Immature natural killer cell (primary cell): ENCODE measurements at regions not wholly inside any gene's neighbourhood (a gene's known extent, or its start where the extent isn't known, plus 50 kb on each side); places are given as distances from the start of the nearest gene placed in this dataset.
A peak's percentile ranks its signal among the peaks of the same experiment; 100 is the strongest.

ENCODE experiments used
- DNase-seq, 3 donors: peaks; one replicate each; pipeline ENCODE4 v3.0.0; 2022; ENCODE audit warnings: mixed read lengths in 1 of 3
- H3K27ac Mint-ChIP-seq, 6 donors: one replicate each; pipeline ENCODE4 v1.8.0; 2020; ENCODE audit warnings: mixed read lengths in 6 of 6, mild to moderate bottlenecking in 5 of 6, inconsistent platforms in 4 of 6, moderate library complexity in 3 of 6
- H3K27me3 Mint-ChIP-seq, 3 donors: one replicate each; pipeline ENCODE4 v1.8.0; 2020 to 2021; ENCODE audit warnings: low read depth in 3 of 3, mild to moderate bottlenecking in 3 of 3, mixed read lengths in 3 of 3, moderate library complexity in 3 of 3, inconsistent platforms in 1 of 3
- H3K36me3 Mint-ChIP-seq, 3 donors: one replicate each; pipeline ENCODE4 v1.8.0; 2020; ENCODE audit warnings: mixed read lengths in 3 of 3, inconsistent platforms in 2 of 3, mild to moderate bottlenecking in 2 of 3
- H3K4me1 Mint-ChIP-seq, 2 donors: one replicate each; pipeline ENCODE4 v1.8.0; 2020; ENCODE audit warnings: inconsistent platforms in 2 of 2, mild to moderate bottlenecking in 2 of 2, mixed read lengths in 2 of 2, moderate library complexity in 1 of 2
- H3K4me3 Mint-ChIP-seq, 5 donors: one replicate each; pipeline ENCODE4 v1.8.0; 2020; ENCODE audit warnings: mild to moderate bottlenecking in 5 of 5, mixed read lengths in 5 of 5, inconsistent platforms in 3 of 5, moderate library complexity in 3 of 5
- H3K9me3 Mint-ChIP-seq, 6 donors: one replicate each; pipeline ENCODE4 v1.8.0; 2020; ENCODE audit warnings: mild to moderate bottlenecking in 6 of 6, mixed read lengths in 6 of 6, inconsistent platforms in 4 of 6, moderate library complexity in 3 of 6

DNA sequence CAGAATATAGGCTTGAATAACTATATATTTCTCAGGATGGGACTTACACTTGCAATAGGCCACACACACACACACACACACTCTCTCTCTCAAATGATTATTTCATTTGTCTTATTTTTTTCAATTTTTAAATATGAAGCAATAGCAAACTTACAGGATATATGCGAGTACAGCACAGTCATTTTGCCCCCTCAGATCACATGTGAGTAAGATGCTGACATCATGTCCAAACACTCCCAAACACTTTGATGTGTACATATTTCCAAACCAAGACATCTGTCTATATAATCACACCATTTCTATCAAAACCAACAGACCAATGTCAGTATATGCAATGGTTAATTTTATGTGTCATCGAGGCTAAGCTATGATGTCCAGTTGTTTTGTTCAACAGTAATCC lies 1535.9 kb upstream of the FLRT2 start:
- no peak for DNase-seq
- H3K4me3 Mint-ChIP-seq, result no peak overlapping the region
- H3K9me3 Mint-ChIP-seq, result peaks cover 0 to 4% (median 0%) of the 10 kb centered on the region in 6 donors
- H3K36me3 Mint-ChIP-seq, result no peaks in the 10 kb centered on the region
- peaks cover 3 to 7% (median 4%) of the 10 kb centered on the region in 3 donors for H3K27me3 Mint-ChIP-seq
- H3K27ac Mint-ChIP-seq, result no peak overlapping the region
- no peaks in the 10 kb centered on the region for H3K4me1 Mint-ChIP-seq

DNA sequence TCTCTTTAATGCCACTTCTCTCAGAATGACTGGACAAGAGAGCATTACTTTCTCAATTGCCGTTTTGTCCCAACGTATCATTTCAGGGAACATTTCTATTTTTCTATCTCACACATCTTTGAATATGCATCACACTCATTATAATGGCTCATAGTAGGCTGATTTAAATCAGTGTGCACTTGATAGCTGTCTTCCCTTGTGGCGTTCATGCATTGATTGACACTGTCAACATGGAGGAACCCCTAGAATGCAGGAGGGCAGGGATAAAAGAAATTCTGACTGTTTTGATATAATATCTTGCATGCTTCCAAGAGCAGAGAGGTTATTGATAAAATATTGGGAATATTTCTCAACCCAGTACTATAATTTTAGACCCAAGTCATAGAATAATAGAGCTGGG lies 1528.9 kb upstream of the FLRT2 start:
- DNase-seq, result no peak
- peaks cover 0 to 4% (median 0%) of the 10 kb centered on the region in 3 donors for H3K36me3 Mint-ChIP-seq
- no peak overlapping the region for H3K27ac Mint-ChIP-seq
- peaks cover under 1 to 11% (median 6%) of the 10 kb centered on the region in 3 donors for H3K27me3 Mint-ChIP-seq
- no peaks in the 10 kb centered on the region for H3K9me3 Mint-ChIP-seq
- no peak overlapping the region for H3K4me3 Mint-ChIP-seq
- no peaks in the 10 kb centered on the region for H3K4me1 Mint-ChIP-seq

DNA sequence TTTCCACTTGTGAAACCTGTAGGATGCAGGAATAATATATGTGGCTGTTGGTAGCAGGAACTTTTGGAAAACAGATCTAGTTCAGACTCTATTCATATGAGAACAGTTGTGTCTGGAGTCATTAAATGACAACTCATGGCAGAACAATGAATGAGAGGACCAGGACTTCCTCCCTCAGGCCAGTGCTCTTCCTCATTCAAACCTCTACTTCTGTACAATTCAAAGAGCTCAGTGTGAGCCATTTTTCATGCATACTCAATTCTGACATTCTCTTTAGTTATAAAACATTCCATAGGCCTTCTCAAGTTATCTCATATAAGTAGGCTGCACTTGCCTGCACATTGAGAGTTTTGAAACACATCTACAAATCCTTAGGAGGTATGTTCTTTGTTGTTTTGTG lies 1526.6 kb upstream of the FLRT2 start:
- no peaks in the 10 kb centered on the region for H3K9me3 Mint-ChIP-seq
- DNase-seq, result no peak
- no peak overlapping the region for H3K4me3 Mint-ChIP-seq
- peaks cover 0 to 4% (median 0%) of the 10 kb centered on the region in 3 donors for H3K36me3 Mint-ChIP-seq
- H3K27me3 Mint-ChIP-seq, result peaks cover 0 to 7% (median 4%) of the 10 kb centered on the region in 3 donors
- no peak overlapping the region for H3K27ac Mint-ChIP-seq
- no peaks in the 10 kb centered on the region for H3K4me1 Mint-ChIP-seq

DNA sequence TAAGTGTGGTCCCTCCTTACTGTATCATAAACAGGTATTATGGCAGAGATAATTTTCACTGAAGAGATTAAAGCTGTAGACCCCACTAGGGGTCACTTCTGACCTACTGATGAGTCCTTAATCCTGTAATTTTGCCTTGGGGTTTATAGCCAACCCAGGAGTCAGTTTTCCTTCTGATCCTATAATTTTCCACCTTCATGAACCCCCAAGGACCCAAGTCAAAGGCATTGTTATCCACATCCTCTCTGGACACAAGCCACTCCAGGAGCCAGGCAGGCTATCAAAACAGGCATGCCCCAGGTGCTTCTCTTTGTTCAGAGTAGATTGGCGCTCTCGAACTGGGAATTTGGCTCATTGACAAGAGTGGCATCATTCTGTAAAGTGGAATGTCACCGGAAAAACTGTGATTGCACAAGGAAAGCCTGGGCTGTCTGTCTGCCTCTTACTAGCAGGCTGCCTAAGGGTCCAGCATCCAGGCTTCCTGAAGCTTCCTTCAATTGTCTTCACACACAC lies 1523.2 kb upstream of the FLRT2 start:
- Mint-ChIP-seq H3K9me3 (no peaks in the 10 kb centered on the region), H3K27ac (peak overlapping the region in 1 of 6 donors; percentile 33), H3K27me3 (peaks cover 0 to 4% (median 4%) of the 10 kb centered on the region in 3 donors), H3K36me3 (peaks cover 0 to 4% (median 0%) of the 10 kb centered on the region in 3 donors), H3K4me3 (no peak overlapping the region), H3K4me1 (no peaks in the 10 kb centered on the region)
- DNase-seq, result no peak

DNA sequence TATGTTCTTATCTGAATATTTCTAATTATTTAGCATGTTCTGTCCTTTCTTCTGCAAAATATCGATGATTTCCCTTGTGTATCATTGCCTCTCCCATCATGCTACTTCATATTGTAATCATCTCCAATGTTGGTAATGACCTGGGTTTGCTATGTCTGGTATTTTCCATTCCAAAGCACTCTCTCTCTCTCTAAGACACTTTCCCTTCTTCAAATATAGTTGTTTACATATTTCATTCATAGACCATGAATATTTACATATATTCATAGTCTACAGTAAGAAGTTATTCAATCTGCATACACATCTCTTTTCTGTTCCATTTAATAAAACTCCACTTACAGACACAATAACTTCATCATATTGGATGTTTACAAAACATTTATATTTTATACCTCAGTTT lies 1516.5 kb upstream of the FLRT2 start:
- Mint-ChIP-seq H3K4me3 (no peak overlapping the region), H3K27ac (no peak overlapping the region), H3K27me3 (peaks cover 0 to 3% (median 0%) of the 10 kb centered on the region in 3 donors), H3K9me3 (peaks cover 0 to 3% (median 0%) of the 10 kb centered on the region in 6 donors), H3K4me1 (no peaks in the 10 kb centered on the region), H3K36me3 (no peaks in the 10 kb centered on the region)
- DNase-seq, result no peak

DNA sequence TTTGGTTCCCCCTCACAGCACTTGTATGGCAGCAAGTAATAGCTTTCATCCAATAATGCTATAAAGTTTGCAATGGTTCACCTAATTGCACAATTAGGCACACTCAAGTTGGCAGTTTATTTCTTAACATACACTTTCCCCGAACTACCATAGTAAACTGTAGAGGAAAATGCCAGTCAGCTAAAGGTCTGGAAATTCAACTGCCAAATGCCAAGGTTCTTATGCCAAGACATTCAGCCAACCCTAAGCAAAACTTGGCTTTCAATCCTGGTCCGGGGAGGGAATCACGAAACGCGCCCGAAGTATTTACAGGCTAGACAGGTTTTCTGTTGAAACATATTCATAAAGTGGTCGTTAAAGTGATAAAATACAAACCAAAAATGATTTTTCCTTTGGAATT lies 1512.4 kb upstream of the FLRT2 start:
- Mint-ChIP-seq H3K27me3 (peaks cover 0 to 6% (median 3%) of the 10 kb centered on the region in 3 donors), H3K36me3 (peaks cover 0 to 11% (median 0%) of the 10 kb centered on the region in 3 donors), H3K4me1 (no peaks in the 10 kb centered on the region), H3K27ac (no peak overlapping the region), H3K9me3 (peaks cover 0 to 15% (median under 1%) of the 10 kb centered on the region in 6 donors), H3K4me3 (no peak overlapping the region)
- DNase-seq, result no peak

DNA sequence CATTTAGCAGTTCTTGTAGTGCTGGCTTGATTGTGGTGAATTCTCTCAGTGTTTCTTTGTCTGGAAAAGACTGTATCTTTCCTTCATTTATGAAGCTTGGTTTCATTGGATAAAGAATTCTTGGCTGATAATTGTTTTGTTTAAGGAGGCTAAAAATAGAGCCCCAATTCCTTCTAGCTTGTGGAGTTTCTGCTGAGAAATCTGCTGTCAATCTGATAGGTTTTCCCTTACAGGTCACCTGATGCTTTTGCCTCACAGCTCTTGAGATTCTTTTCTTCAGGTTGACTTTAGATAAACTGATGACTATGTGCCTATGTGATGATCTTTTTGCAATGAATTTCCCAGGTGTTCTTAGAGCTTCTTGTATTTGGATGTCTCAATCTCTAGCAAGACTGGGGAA lies 1508.5 kb upstream of the FLRT2 start:
- Mint-ChIP-seq H3K9me3 (peaks cover 0 to 16% (median 2%) of the 10 kb centered on the region in 6 donors), H3K27ac (no peak overlapping the region)

DNA sequence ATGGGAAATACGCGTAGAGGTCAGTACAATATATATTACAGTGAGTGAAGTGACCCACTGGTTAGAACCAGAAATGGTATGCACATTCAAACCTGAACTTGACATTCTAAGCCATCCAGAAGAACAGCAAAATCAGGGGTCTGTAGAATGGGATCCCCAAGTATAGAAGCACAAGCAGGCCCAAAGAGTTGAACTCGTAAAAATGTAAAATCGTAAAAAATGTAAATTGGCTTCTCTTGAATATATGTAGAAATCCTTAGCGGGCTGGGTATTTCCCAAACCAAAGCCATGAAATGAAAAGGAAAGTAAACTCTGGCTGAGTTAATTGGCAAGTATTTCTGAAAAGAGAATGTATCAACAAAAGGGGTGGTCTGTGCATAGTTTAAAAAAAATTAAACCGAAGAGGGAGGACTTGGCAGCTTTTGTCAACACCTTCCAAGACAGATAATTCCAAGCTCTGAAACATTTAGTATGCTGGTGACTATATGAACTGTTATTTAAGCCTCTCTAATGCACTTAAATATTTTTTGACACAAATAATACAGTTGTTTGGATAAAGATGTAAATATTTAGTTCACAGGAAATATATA lies 1505.6 kb upstream of the FLRT2 start:
- Mint-ChIP-seq H3K4me1 (no peaks in the 10 kb centered on the region), H3K9me3 (peaks cover 0 to 16% (median under 1%) of the 10 kb centered on the region in 6 donors), H3K27ac (no peak overlapping the region), H3K27me3 (peaks cover 0 to 8% (median 0%) of the 10 kb centered on the region in 3 donors), H3K36me3 (peaks cover 0 to 11% (median 0%) of the 10 kb centered on the region in 3 donors), H3K4me3 (no peak overlapping the region)
- no peak for DNase-seq

More for the DNA sequence above, 1508.5 kb upstream of the FLRT2 start:
- Mint-ChIP-seq H3K4me3 (no peak overlapping the region), H3K4me1 (no peaks in the 10 kb centered on the region), H3K36me3 (peaks cover 0 to 11% (median 0%) of the 10 kb centered on the region in 3 donors), H3K27me3 (peaks cover 0 to 8% (median 0%) of the 10 kb centered on the region in 3 donors)
- no peak for DNase-seq

DNA sequence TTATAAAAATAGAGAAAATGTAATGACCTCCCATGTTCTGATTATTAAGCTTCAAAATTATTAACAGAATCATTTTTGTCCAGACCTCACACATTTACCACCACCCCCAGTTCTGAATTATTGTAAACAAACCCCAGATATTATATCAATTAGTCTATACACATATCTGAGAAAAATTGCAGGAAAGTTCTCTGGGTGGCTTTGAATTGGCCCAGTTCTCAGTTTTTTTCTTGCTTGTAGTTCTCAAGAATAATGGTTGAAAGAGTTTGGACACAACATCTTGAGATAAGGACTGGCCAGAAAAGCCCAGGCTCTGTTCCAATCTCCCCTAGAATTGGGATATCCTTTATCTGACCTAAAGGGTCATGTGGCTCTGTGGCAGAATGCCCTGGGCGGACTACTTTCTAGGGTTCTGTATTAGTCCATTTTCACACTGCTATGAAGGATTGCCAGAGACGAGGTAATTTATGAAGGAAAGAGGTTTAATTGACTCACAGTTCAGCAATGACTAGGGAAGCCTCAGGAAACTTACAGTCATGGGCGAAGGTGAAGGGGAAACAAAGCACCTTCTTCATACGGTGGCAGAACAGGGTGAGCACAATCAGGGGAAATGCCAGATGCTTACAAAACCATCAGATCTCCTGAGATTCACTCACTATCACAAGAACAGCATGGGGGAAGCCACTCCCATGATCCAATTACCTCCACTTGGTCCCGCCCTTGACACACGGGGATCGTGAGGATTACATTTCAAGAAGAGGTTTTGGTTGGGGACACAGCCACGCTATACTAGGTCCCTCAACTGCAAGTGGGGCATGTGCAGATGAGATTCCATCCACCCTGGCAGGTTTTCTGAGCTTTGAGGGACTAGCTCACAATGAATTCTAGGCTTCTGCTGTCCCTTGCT lies 1504.6 kb upstream of the FLRT2 start:
- H3K9me3 Mint-ChIP-seq, result peaks cover 0 to 16% (median under 1%) of the 10 kb centered on the region in 6 donors
- H3K4me1 Mint-ChIP-seq, result peaks cover 0 to 4% of the 10 kb centered on the region in 2 donors
- H3K27ac Mint-ChIP-seq, result no peak overlapping the region
- peaks cover 0 to 8% (median 0%) of the 10 kb centered on the region in 3 donors for H3K27me3 Mint-ChIP-seq
- no peak for DNase-seq
- H3K36me3 Mint-ChIP-seq, result peaks cover 0 to 11% (median 0%) of the 10 kb centered on the region in 3 donors
- H3K4me3 Mint-ChIP-seq, result no peak overlapping the region

DNA sequence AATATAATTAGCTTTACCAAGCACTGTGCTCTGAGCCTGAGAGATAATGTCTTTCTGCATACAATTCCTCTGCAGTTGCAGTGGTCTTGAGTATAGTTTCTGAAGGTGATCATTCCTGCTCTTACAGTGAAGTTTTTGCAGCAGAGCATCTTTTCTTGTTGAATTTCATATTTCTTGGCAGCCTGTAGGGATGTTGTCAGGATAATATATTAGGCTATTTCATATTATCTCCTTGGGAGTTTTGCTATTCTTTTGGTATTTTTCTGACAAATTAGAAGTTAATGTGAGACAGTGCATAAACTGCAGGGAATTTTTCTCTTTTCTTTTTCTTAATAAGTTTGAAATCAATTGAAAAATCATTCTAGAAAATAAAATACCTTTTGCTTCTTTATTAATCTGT lies 1502.6 kb upstream of the FLRT2 start:
- Mint-ChIP-seq H3K27ac (no peak overlapping the region), H3K4me3 (no peak overlapping the region), H3K36me3 (no peaks in the 10 kb centered on the region), H3K4me1 (peaks cover 0 to 4% of the 10 kb centered on the region in 2 donors), H3K9me3 (peaks cover 0 to 3% (median 0%) of the 10 kb centered on the region in 6 donors), H3K27me3 (peaks cover 0 to 2% (median 2%) of the 10 kb centered on the region in 3 donors)
- no peak for DNase-seq

DNA sequence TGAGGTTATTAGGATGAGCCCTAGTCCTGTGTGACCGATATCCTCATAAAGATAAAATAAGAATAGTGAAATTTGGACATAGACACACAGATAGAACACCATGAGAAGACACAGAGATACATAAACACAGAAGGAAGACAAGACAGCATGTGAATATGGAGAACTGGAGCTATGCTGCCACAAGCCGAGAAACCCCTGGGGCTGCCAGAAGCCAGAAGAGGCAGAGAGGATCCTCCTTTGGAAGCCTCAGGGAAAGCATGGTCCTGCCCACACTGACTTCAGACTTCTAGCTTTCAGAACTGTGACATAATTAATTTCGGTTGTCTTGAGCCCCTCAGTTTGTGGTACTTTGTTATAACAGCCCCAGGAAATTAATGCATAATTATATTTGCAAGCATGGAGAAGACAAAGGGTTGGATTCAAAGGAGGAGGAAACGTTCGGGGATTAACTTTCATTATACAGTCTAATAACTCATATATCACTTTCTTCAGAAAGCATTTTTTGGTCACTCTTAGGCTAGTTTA lies 1501.8 kb upstream of the FLRT2 start:
- DNase-seq, result no peak
- peaks cover 0 to 1% (median 0%) of the 10 kb centered on the region in 6 donors for H3K9me3 Mint-ChIP-seq
- H3K36me3 Mint-ChIP-seq, result no peaks in the 10 kb centered on the region
- H3K4me3 Mint-ChIP-seq, result no peak overlapping the region
- peaks cover 0 to 2% (median 2%) of the 10 kb centered on the region in 3 donors for H3K27me3 Mint-ChIP-seq
- no peak overlapping the region for H3K27ac Mint-ChIP-seq
- H3K4me1 Mint-ChIP-seq, result peaks cover 0 to 4% of the 10 kb centered on the region in 2 donors

DNA sequence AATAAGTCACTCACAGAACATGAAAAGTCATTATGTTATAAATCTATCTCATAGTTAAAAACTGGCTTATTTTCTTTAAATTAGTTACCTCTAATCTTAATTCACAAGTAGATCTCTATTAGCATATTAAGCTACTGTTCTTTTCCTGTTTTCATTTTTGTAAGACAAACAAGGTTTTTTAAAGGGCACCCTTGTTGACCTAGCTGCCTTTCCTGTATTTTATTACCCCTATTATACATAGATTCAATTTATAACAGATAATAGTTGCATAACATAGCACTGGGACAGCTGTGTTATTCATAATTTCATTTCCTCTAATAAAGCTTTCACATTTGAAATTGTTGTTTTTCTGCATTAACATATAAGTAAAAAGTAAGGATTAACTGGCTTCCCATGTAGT lies 1500.7 kb upstream of the FLRT2 start:
- H3K27ac Mint-ChIP-seq, result no peak overlapping the region

DNA sequence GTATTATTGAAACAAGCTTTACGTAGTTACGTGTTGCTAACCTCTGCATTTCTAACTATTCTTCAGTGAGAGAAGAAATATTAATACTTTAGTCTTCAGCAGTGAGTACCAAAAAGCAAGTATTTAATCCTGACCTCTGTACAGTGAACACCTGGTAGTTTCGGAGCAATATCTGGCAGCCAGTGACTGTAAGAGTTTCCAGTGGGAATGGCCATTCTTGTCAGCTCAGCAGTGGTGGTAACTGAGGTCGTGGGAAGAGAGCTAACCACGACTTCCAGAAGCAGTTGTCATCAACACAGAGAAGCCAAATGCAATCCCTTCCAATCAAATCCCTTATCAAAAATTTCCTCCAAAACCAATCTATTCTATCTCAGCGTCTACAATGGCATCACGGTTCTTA lies 1500.2 kb upstream of the FLRT2 start:
- Mint-ChIP-seq H3K27ac (no peak overlapping the region), H3K36me3 (no peaks in the 10 kb centered on the region), H3K9me3 (no peaks in the 10 kb centered on the region), H3K4me3 (no peak overlapping the region), H3K4me1 (peaks cover 4 to 5% of the 10 kb centered on the region in 2 donors), H3K27me3 (peaks cover 0 to 2% (median 0%) of the 10 kb centered on the region in 3 donors)
- DNase-seq, result no peak

More for the DNA sequence above, 1500.7 kb upstream of the FLRT2 start:
- H3K4me3 Mint-ChIP-seq, result no peak overlapping the region
- peaks cover 0 to 2% (median 0%) of the 10 kb centered on the region in 3 donors for H3K27me3 Mint-ChIP-seq
- H3K36me3 Mint-ChIP-seq, result no peaks in the 10 kb centered on the region
- DNase-seq, result no peak
- no peaks in the 10 kb centered on the region for H3K9me3 Mint-ChIP-seq
- peaks cover under 1 to 4% of the 10 kb centered on the region in 2 donors for H3K4me1 Mint-ChIP-seq
